ENCODE measurements at regions not wholly inside any gene's neighbourhood (a gene's known extent, or its start where the extent isn't known, plus 50 kb on each side); places are given as distances from the start of the nearest gene placed in this dataset.

- Histone ChIP-seq H3K9me3 (replicated peaks; ENCODE audit: control insufficient read depth, insufficient read depth, low read length) (no peaks in the 10 kb centered on the region), H3K9ac (ENCODE audit: control insufficient read depth, insufficient read depth, low read length) (no peak overlapping the region), H4K20me1 (ENCODE audit: control insufficient read depth, insufficient read depth) (no peaks in the 10 kb centered on the region), H3K4me1 (ENCODE audit: control insufficient read depth, insufficient read depth, low read length) (no peaks in the 10 kb centered on the region), H3K79me2 (ENCODE audit: control insufficient read depth, insufficient read depth, low read length) (no peaks in the 10 kb centered on the region), H3K36me3 (ENCODE audit: control insufficient read depth in 2 of 2, insufficient read depth in 2 of 2, low read length in 1 of 2) (no peaks in the 10 kb centered on the region), H3K27me3 (replicated peaks in 1 of 2; ENCODE audit: control insufficient read depth in 2 of 2, insufficient read depth in 2 of 2, low read length in 1 of 2) (no peaks in the 10 kb centered on the region), H3K4me2 (ENCODE audit: control insufficient read depth, insufficient read depth) (no peak overlapping the region), H3K4me3 (no peak overlapping the region), H3K27ac (ENCODE audit: control insufficient read depth, insufficient read depth) (no peak overlapping the region), H2AFZ (ENCODE audit: control insufficient read depth, low read depth, low read length) (no peak overlapping the region)
- ChIA-PET RAD21 (ENCODE audit: unreplicated experiment) (no interaction called here), CTCF (interaction anchor here (0.9 to 2.5 kb wide), 4 partner anchors 8 to 463 kb away, joined by 3 to 11 read pairs (median 5); no protein-coding TSS in a partner anchor), POLR2A (interaction anchor here (0.6 kb wide), 1 partner anchor 744 kb away, joined by 3 read pairs; no protein-coding TSS in a partner anchor), SMC1A (ENCODE audit: uncharacterized antibody, unreplicated experiment) (interaction anchor here (1.0 to 2.4 kb wide), 4 partner anchors 9 to 460 kb away, joined by 3 to 11 read pairs (median 4); no protein-coding TSS in a partner anchor)
- FAIRE-seq (no peak), ATAC-seq (no peak), DNase-seq (ENCODE audit: low read depth, low spot score) (no peak)
- WGBS (ENCODE audit: insufficient coverage, insufficient replicate concordance, low lambda C conversion rate, missing lambda C conversion rate), result 60% methylated on average over 3 of the region's 3 CpGs
- in situ Hi-C loops (cut with MboI) (no loop called here), intact Hi-C loops (cut with micrococcal nuclease; ENCODE audit: unreplicated experiment) (no loop called here)
- no TSS peak for BruUV-seq (replicated peaks)
- TF ChIP-seq POLR2AphosphoS5 (IDR thresholded peaks at IDR 0.05; ENCODE audit: low read length), result no peak
Measured at GRCh38 chr17:68784431-68784830, 170.8 kb downstream of the ABCA8 start.

GRCh38 chr17:68783861-68784260, 171.3 kb downstream of the ABCA8 start:
- no peaks in the 10 kb centered on the region for H3K4me1 ChIP-seq (ENCODE audit: control insufficient read depth, insufficient read depth, low read length)
- ChIA-PET RAD21 (ENCODE audit: unreplicated experiment) (no interaction called here), CTCF (interaction anchor here (1.1 to 2.5 kb wide), 2 partner anchors 12 to 463 kb away, joined by 3 to 11 read pairs; no protein-coding TSS in a partner anchor), SMC1A (ENCODE audit: uncharacterized antibody, unreplicated experiment) (interaction anchor here (2.4 kb wide), 1 partner anchor 8 kb away, joined by 11 read pairs; no protein-coding TSS in a partner anchor), POLR2A (no interaction called here)
- H3K27me3 ChIP-seq (replicated peaks in 1 of 2; ENCODE audit: control insufficient read depth in 2 of 2, insufficient read depth in 2 of 2, low read length in 1 of 2), result no peaks in the 10 kb centered on the region
- H2AFZ ChIP-seq (ENCODE audit: control insufficient read depth, low read depth, low read length), result no peak overlapping the region
- no peaks in the 10 kb centered on the region for H4K20me1 ChIP-seq (ENCODE audit: control insufficient read depth, insufficient read depth)
- ATAC-seq (no peak), FAIRE-seq (no peak), DNase-seq (ENCODE audit: low read depth, low spot score) (no peak)
- H3K27ac ChIP-seq (ENCODE audit: control insufficient read depth, insufficient read depth), result no peak overlapping the region
- H3K79me2 ChIP-seq (ENCODE audit: control insufficient read depth, insufficient read depth, low read length), result no peaks in the 10 kb centered on the region
- no peaks in the 10 kb centered on the region for H3K9me3 ChIP-seq (replicated peaks; ENCODE audit: control insufficient read depth, insufficient read depth, low read length)
- H3K4me2 ChIP-seq (ENCODE audit: control insufficient read depth, insufficient read depth), result no peak overlapping the region
- H3K9ac ChIP-seq (ENCODE audit: control insufficient read depth, insufficient read depth, low read length), result no peak overlapping the region
- H3K4me3 ChIP-seq, result no peak overlapping the region
- BruUV-seq (replicated peaks), result no TSS peak
- in situ Hi-C loops (cut with MboI) (no loop called here), intact Hi-C loops (cut with micrococcal nuclease; ENCODE audit: unreplicated experiment) (no loop called here)
- no peaks in the 10 kb centered on the region for H3K36me3 ChIP-seq (ENCODE audit: control insufficient read depth in 2 of 2, insufficient read depth in 2 of 2, low read length in 1 of 2)
- WGBS (ENCODE audit: insufficient coverage, insufficient replicate concordance, low lambda C conversion rate, missing lambda C conversion rate), result 67% methylated on average over 4 of the region's 4 CpGs
- no peak for TF ChIP-seq IKZF1 (conservative IDR thresholded peaks at IDR 0.05)
- no peak for TF ChIP-seq PBX3 (IDR thresholded peaks at IDR 0.05; ENCODE audit: insufficient replicate concordance, low read depth, low read length)
- TF ChIP-seq SKIL (IDR thresholded peaks at IDR 0.05; ENCODE audit: low read depth, poor library complexity, severe bottlenecking), result no peak
- no peak for TF ChIP-seq HCFC1 (IDR thresholded peaks at IDR 0.05; ENCODE audit: low read length)
- TF ChIP-seq MLLT1 (IDR thresholded peaks at IDR 0.05), result no peak
- TF ChIP-seq ZSCAN29 (IDR thresholded peaks at IDR 0.05), result no peak
- TF ChIP-seq SMAD1 (IDR thresholded peaks at IDR 0.05; ENCODE audit: low read depth, partially characterized antibody), result no peak
- no peak for TF ChIP-seq TAF1 (IDR thresholded peaks at IDR 0.05; ENCODE audit: borderline replicate concordance, low read depth, low read length)
- TF ChIP-seq BMI1 (IDR thresholded peaks at IDR 0.05; ENCODE audit: borderline replicate concordance), result no peak
- TF ChIP-seq SIX5 (IDR thresholded peaks at IDR 0.05; ENCODE audit: low read depth, low read length, severe bottlenecking), result no peak
- TF ChIP-seq E2F4 (IDR thresholded peaks at IDR 0.05; ENCODE audit: low read depth, low read length), result no peak
